ENCODE measurements at regions not wholly inside any gene's neighbourhood (a gene's known extent, or its start where the extent isn't known, plus 50 kb on each side); places are given as distances from the start of the nearest gene placed in this dataset.

GRCh38 chr3:66163222-66163621, 57.6 kb upstream of the SLC25A26 start:
- DNase-seq: no peak
- Mint-ChIP-seq H3K4me3 (no peak overlapping the region), H3K27ac (no peak overlapping the region), H3K4me1 (no peaks in the 10 kb centered on the region), H3K9me3 (peaks cover 0 to 5% (median 2%) of the 10 kb centered on the region in 7 donors), H3K36me3 (no peaks in the 10 kb centered on the region), H3K27me3 (ENCODE audit: low read depth in 3 of 3) (peaks cover 0 to 2% (median 0%) of the 10 kb centered on the region in 3 donors)
- no peak for TF ChIP-seq CTCF (IDR thresholded peaks at IDR 0.05)
- no peak overlapping the region for H3K4me3 ChIP-seq (replicated peaks in 1 of 3; ENCODE audit: low read depth in 2 of 3, low read length in 3 of 3)
- H3K9me3 ChIP-seq (replicated peaks in 1 of 2; ENCODE audit: control insufficient read depth in 1 of 2, insufficient read depth in 1 of 2, low read length in 2 of 2): no peaks in the 10 kb centered on the region
- no peak overlapping the region for H3K9ac ChIP-seq (ENCODE audit: insufficient read depth, low read length, poor library complexity, severe bottlenecking)
- WGBS (ENCODE audit: insufficient coverage): 100% methylated on average over 1 of the region's 5 CpGs
- H2AFZ ChIP-seq (ENCODE audit: insufficient read depth, low read depth, low read length, poor library complexity, severe bottlenecking): no peak overlapping the region
- H3K27me3 ChIP-seq (ENCODE audit: control insufficient read depth in 2 of 2, insufficient read depth in 2 of 2, low read length in 2 of 2): no peaks in the 10 kb centered on the region
- H3K4me2 ChIP-seq (replicated peaks; ENCODE audit: extremely low read depth, low read length, poor library complexity, severe bottlenecking): no peak overlapping the region
- no peaks in the 10 kb centered on the region for H3K79me2 ChIP-seq (ENCODE audit: insufficient read depth, low read length)
- no peaks in the 10 kb centered on the region for H3K36me3 ChIP-seq (replicated peaks in 1 of 2; ENCODE audit: control insufficient read depth in 1 of 2, insufficient read depth in 2 of 2, low read length in 2 of 2)
- H4K20me1 ChIP-seq (ENCODE audit: insufficient read depth, low read length): no peaks in the 10 kb centered on the region
- H3K4me1 ChIP-seq (ENCODE audit: control insufficient read depth in 1 of 2, insufficient read depth in 2 of 2, low read length in 2 of 2): no peaks in the 10 kb centered on the region
- intact Hi-C loops (cut with micrococcal nuclease): no loop called here
- H3K27ac ChIP-seq (ENCODE audit: low read depth in 1 of 2, low read length in 2 of 2): no peak overlapping the region

GRCh38 chr3:66162766-66163165, 58.0 kb upstream of the SLC25A26 start:
- Histone ChIP-seq H4K20me1 (ENCODE audit: insufficient read depth, low read length) (no peaks in the 10 kb centered on the region), H3K27ac (ENCODE audit: low read depth in 1 of 2, low read length in 2 of 2) (no peak overlapping the region), H3K4me2 (replicated peaks; ENCODE audit: extremely low read depth, low read length, poor library complexity, severe bottlenecking) (no peak overlapping the region), H3K9me3 (replicated peaks in 1 of 2; ENCODE audit: control insufficient read depth in 1 of 2, insufficient read depth in 1 of 2, low read length in 2 of 2) (no peaks in the 10 kb centered on the region), H3K79me2 (ENCODE audit: insufficient read depth, low read length) (no peaks in the 10 kb centered on the region), H3K4me3 (replicated peaks in 1 of 3; ENCODE audit: low read depth in 2 of 3, low read length in 3 of 3) (no peak overlapping the region), H3K36me3 (replicated peaks in 1 of 2; ENCODE audit: control insufficient read depth in 1 of 2, insufficient read depth in 2 of 2, low read length in 2 of 2) (no peaks in the 10 kb centered on the region), H2AFZ (ENCODE audit: insufficient read depth, low read depth, low read length, poor library complexity, severe bottlenecking) (no peak overlapping the region), H3K27me3 (ENCODE audit: control insufficient read depth in 2 of 2, insufficient read depth in 2 of 2, low read length in 2 of 2) (no peaks in the 10 kb centered on the region), H3K4me1 (ENCODE audit: control insufficient read depth in 1 of 2, insufficient read depth in 2 of 2, low read length in 2 of 2) (no peaks in the 10 kb centered on the region), H3K9ac (ENCODE audit: insufficient read depth, low read length, poor library complexity, severe bottlenecking) (no peak overlapping the region)
- H3K27ac Mint-ChIP-seq: no peak overlapping the region
- intact Hi-C loops (cut with micrococcal nuclease): no loop called here
- 92% methylated on average over 2 of the region's 3 CpGs for WGBS (ENCODE audit: insufficient coverage)
- peaks cover 0 to 2% (median 0%) of the 10 kb centered on the region in 3 donors for H3K27me3 Mint-ChIP-seq (ENCODE audit: low read depth in 3 of 3)
- TF ChIP-seq CTCF (IDR thresholded peaks at IDR 0.05): no peak
- no peaks in the 10 kb centered on the region for H3K36me3 Mint-ChIP-seq
- no peak for DNase-seq
- H3K4me1 Mint-ChIP-seq: no peaks in the 10 kb centered on the region
- no peak overlapping the region for H3K4me3 Mint-ChIP-seq
- H3K9me3 Mint-ChIP-seq: peaks cover 0 to 5% (median 2%) of the 10 kb centered on the region in 7 donors

Data from CD14-positive monocyte (primary cell).